GM19351 (cell line): ENCODE measurements at regions not wholly inside any gene's neighbourhood (a gene's known extent, or its start where the extent isn't known, plus 50 kb on each side); places are given as distances from the start of the nearest gene placed in this dataset.
"Not testable (repeated sequence)": the region's sequence is repeated elsewhere in the genome, so short reads cannot be mapped to it uniquely, and the experiment has no call there.

Source experiments
- ATAC-seq: cut with Tn5 transposase; IDR thresholded peaks from one replicate; pipeline ENCODE4 v1.9.1; 2021; ENCODE audit warnings: mild to moderate bottlenecking, moderate library complexity; ENCODE audit not compliant: unreplicated experiment

DNA sequence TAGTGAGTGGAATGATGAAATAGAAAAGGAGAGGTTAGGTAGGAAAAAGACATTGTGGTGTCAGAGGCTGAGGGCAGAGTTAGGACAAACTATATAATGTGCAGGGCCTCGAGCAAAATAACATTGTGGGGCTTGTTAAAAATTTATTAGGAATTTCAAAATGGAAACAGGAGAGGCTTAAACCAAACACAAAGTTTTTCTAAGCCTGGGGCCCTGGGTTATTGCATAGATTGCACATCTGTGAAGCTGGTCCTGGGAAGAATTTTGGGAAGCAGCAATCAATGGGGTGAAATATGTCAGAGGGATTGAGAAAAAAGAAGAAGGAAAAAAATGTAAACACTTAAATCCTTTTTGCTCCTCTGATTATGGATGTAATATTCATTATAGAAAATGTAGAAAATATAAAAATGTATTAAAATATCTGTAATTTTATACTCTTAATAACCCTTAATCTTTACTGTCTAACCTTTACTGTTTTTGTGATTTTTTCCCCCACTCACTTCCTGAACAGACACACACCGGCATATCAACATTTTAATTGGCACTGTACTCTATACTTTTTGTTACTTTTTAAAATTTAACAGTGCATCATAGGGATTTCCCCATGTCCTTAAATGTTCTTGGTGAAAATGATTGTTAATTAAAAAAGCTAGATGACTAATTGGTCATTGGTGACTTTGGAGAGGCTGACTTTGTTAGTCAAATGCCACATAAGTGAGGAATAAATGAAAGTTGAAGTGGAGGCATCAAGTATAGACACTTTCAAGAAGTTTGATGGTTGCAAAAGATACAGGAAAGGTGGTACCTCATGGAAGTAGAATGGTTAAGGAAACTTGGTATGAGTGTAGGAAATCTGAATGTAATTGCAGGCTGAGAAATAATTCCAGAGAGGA lies 183.4 kb downstream of the NFKBIZ start:
- no peak for ATAC-seq

DNA sequence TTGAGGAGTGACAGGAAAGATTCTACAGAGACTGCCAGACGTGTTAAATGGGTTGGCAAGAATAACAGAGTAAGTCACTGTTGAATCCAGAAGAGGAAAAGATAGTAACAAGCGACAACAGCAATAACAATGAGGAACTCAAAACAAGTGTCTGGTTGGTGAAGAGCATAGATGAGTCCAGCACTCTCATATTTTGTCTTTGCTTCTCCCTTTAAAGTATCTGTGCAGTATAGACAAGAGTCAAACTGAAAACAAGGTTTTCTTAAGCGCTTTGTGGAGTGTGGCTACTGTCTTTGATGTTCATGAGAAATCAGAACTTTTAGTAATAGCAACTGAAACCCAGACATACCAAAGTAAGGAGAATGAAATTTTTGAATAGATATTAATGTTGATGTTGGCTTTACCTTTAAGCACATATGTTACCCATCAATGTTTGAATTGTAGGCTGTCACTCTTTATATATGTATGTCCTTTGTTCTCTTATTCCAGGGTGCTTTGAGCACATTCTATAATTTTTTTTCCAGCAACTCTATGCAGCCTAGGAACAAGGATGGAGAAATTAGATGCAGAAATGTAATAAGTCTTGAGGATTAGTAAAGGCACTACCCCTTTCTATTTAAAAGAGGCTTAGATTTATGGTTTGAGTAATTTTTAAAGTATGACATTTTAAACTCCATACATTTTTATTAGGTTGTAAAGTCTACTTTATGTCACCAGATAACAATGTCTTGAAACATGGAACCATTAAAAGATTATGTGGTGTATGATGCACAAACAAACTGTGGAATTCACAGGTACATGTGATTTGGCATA lies 185.5 kb downstream of the NFKBIZ start:
- ATAC-seq, result peak; percentile 49

DNA sequence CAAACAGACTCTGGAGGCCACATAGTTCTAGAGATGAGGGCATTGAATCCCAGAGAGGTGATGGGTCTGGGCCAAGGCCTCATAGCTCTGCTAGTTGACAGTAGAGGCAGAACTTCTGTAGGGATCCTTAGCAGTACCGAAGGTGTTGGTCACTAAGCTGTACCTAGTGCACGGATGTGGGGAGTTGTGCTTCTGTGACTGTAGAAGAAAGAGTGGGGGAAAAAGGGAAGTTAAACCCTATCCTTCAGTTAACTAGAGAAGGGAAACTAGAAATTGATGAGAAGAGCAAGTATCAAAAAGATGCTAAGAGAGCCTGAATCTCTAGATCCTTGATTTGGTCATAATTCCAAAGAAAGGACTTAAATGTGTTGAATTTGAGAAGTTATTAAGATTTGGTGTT lies 186.7 kb downstream of the NFKBIZ start:
- peak; percentile 49 for ATAC-seq

DNA sequence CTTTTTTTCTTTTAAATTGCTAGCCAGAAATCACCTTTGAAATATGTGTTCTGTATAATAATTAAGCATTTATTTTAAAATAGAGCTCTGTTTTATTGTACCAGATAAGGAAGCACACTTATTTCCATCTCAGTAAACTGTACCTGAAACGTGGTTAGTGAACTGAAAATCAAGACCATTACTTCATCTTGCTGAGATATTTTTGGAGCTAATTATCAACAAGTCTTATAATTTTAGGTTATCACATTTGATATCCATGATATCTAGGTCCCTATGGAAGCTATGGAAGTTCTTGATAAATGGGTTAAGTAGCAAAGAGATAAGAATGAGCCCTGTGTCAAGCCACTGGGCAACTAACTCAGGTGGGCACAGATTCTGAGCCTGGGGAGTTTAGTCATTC lies 187.2 kb downstream of the NFKBIZ start:
- no peak for ATAC-seq

DNA sequence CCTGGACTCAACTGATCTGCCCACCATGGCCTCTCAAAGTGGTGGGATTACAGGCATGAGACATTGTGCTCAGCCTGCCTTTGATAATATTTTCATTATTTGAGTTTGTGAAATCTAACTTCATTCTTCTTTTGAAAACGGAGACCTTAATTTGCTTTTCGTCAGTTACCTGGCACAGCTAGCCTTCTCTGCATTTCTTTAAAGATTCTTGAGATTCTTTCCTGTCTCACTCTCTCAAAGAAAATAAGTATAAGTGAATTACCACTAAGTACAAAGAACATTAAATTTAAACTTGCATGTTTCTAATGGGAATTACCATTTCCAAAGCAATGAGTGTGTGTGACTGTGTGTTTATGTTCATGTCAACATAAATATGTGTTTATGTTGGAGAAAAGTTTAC lies 187.9 kb downstream of the NFKBIZ start:
- no peak for ATAC-seq

DNA sequence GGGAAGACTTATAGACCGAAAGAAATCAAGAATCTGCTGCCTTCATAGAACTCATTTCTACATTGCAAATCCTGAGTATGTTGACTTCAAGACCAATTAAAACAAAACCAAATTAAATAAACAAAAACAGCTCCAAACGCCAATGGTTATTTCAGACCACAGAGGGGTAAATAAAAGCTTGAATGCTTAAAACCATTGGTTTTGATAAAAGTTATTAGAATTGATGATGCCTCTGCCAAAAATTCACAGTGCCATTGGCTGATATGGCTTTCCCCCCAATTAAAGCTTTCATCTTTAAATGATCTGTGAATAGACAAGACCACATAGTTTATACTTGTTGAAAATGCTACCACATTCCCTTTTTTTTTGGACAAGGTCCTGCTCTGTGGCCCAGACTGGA lies 188.5 kb downstream of the NFKBIZ start:
- ATAC-seq, result no peak

DNA sequence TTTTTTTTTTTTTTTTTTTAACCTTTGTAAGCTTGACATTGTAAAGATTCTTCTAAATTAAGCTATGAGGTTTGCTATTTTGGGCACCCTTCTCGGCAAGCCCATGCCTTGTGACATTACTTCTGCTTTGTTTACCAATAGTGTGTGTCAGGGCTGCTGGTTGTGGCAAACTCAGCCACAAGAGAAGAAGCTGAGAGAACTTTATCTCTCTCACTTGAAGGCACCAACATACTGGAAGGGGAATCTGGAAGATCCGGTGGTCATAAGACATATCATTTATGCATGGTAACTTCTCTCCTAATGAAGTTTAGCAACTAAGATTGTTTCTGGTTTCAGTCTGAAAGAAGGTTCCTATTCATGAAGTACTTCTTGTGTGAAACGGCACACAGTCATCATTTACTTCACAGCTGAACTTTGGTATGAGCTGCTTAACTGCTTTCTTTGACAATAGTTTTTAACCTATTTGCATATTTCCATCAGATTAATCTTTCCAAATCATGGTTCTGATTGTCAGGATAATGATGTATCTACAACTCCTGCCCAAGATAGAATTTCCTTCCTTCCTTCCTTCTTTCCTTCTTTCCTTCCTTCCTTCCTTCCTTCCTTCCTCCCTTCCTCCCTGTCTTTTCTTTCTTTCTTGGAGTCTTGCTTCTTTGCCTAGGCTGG lies 189.3 kb downstream of the NFKBIZ start:
- peak; percentile 72 for ATAC-seq

DNA sequence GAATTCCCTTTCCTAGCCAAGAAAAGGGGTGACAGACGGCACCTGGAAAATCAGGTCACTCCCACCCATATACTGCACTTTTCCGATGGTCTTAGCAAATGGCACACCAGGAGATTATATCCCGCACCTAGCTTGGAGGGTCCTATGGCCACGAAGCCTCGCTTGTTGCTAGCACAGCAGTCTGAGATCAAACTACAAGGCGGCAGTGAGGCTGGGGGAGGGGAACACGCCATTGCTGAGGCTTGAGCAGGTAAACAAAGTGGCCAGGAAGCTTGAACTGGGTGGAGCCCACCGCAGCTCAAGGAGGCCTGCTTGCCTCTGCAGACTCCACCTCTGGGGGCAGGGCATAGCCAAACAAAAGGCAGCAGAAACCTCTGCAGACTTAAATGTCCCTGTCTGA lies 190.8 kb downstream of the NFKBIZ start:
- not testable (repeated sequence) for ATAC-seq

DNA sequence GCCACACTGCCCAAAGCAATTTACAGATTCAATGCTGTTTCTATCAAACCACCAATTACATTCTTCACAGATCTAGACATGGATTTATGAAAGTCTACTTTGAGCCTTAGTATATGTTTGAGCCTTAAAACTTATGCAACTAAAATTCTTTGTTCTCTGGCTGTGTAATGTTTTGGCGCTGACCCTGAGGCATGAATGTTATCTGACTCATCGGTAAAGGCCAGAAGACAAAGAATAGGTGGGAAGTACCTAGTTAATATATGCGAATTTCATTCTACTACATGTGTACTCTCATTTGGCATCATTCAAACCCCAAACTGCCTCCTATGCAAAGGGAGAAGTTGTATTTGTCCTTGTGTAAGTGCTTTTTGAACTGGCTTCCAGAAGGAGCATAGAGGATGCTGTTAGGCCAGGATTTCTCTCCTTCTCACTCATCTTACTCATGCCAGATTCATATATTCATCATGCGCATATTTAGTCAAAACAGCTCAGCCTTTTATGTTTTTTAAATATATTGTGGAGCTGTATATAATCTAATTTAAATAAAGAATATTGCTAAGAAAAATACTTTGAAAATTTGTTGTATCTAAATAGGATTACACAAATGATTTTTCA lies 204.2 kb downstream of the NFKBIZ start:
- ATAC-seq, result no peak

DNA sequence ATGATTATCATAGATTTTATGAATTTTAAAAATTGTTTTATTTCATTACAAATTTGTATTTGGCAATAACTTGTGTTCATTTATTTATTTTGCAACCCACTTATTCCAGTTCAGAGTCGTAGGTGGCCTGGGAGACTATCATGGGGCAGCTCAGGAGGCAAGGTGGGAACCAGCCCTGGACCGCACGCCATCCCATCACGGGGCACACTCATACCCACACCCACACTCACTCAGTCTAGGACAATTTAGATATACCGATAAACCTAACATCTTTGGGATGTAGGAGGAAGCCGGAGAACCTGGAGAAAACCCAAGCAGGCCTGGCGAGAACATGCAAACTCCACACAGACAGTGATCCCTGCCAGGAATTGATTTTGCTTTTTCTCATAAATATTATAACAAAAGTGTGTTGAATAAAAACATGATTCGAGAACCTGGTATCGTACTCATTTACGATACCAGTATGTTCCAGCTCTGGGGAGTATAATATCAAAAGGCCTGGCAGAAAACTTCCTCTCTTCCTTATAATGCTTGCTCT lies 205.3 kb downstream of the NFKBIZ start:
- no peak for ATAC-seq

DNA sequence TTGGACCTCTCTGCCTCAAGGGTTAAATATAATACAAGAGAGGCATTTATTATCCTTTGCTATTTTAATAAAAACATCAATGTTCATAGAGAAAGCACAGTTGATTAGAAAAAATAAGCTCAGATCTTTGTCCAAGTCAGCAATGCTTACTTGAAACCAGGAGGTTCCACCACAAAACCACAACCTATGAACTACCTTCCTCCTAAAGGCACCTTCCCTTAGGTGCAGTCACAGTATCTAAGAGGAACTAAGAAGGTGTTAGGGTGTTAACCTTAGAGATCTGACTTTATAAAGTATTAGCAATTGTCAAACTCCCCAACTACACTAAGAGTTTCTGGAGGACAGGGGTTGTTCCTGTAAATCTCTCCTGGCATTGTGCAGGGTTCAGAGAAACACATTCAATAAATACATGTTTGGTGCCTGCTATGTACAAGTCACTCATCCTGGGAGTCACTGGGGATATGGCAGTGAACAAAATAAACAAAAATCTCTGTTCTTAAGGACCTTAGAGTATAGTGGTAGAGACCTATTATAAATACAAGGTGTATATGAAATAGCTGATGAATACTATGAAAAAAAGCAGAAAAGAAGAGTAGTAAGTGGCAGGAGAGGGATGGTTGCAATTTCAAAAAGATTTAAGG lies 208.6 kb downstream of the NFKBIZ start:
- ATAC-seq, result peak; percentile 82

DNA sequence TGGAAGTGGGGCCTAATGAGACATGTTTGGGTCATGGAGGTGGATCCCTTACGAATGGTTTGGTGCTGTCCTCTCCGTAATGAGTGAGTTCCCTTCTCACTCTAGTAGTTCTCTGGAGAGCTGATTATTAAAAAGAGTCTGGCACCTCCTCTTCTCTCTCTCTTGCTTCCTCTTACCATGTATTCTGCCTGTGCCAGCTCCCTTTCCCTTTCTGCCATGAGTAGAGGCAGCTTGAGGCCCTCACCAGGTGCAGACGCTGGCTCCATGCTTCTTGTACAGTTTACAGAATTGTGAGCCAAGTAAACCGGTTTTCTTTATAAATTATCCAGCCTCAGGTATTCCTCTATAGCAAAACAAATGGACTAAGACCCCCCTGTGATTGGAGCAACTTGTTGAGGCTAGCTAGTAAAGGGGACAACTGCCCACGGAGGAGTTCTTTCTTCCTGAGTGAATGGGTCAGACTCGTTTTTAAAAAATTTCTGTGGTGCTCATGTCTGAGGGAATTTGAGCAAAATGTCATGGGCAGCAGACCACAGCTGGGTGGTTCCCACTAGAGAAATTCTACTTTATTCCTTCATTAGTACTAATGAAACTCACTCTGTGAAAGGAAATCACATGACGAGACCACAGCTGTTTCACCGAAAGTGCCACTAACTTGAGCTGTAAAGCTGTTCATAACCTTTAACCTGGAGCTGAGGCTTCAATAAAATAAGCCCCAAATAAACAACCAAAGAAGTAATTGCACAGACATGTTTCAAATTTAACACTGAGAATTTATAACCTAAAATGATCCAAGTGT lies 210.0 kb downstream of the NFKBIZ start:
- ATAC-seq, result peak; percentile 66

DNA sequence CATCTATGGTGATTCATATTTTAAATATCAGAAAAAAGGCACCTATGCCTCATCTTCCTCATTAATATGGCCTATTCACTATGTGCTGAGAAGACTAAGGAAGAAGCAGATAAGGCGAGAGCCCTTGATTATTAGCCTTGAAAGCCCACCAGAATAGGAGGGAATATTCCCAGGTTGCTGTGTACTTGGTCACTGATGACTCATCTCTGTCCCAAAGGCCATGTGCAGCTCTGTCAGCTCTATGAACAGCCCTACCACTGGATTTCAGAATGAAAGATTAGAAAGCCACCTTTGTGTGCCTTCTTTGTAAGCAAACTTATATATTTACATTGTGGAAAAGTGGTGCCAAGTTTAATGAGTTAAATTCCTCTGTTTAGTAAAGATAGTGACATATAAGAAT lies 211.5 kb downstream of the NFKBIZ start:
- ATAC-seq, result peak; percentile 23

DNA sequence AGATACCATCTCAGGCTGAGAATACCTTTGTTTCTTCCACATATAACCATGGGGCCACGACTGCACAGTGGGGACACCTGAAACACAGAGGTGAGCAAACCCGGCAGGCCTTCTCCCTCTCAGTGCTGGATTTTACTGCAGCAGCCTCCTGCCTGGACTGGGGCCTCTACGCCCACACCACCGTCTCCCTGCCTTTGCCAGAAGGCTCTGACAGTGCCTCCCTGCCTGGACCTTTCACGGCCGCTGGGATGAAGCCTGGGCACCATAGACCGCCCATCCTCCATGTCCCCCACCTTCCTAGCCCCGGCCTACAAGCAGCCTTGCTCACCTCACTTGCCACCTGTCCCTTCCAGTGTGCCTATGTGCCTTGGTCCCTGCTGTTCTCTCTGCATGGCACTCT lies 214.3 kb downstream of the NFKBIZ start:
- ATAC-seq, result no peak

DNA sequence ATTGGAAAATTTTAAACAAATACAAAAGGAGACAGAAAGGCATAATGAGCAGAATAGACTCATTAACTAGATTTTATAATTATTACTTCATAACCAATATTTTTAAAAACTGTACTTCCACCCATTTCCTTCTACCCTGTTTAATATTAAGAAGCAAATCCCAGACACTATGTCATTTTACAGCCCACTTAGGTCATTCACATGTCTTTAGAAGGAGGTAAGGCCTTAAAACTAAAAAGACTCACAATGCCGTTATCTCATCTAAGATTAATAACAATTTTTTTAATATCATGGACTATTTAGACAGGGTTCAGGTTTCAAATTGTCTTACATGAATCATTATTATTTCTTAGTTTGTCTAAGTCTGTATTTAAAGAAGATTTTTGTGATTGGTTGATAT lies 217.2 kb downstream of the NFKBIZ start:
- ATAC-seq, result no peak

DNA sequence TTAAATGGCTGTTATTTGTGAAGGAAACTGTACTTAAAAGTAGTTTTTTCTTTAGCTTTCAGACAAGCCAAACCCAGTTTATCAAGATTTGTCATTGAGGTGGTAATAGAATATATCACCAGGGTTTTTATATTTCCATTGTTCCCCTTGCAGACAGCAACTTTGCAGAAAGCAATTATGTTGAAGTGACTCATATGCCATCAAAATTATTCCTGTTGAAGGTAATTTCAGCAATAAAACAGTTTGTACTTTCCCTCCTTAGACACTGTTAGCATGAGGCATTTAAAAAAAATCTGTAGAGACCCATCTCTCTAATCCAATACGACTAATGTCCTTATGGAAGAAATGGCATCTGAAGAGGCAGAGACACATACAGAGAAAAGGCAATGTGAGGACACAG lies 219.0 kb downstream of the NFKBIZ start:
- ATAC-seq, result no peak

DNA sequence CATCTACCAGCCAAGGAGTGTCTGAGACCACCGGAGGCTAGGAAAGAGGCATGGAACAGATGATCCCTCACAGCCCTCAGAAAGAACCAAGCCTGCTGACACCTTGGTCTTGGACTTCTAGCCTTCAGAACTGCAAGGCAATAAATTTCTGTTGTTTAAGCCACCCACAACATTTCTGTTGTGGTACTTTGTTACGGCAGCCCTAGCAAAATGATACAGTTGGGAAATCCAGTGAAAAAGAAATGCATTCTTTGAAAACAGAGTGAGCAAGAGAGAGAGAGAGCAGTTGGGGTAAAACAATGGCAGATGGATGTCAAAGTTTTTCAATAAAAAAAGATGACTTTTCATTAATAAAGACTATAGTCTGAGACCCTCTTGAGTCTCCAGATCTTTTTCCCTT lies 219.4 kb downstream of the NFKBIZ start:
- ATAC-seq, result no peak

DNA sequence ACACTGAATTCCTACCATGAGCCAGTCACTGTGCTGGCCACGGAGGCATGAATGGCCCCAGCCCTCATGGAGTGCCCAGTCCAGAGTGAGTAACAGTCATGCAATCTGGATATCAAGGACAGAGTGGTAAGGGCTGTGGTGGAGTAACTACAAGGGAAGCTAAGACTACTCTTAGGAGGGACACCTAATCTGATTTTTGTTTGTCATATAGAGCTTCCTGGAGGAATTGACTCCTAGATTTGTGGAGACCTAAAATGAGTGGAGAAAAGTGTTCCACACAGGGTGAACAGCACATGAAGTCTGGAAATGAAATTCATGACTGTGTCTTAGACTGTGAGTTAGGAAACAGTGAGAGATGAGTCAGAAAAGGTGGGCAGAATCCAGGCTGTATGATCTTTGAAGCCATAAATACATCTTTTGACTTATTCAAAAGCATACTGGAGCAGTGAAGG lies 219.9 kb downstream of the NFKBIZ start:
- ATAC-seq, result no peak

DNA sequence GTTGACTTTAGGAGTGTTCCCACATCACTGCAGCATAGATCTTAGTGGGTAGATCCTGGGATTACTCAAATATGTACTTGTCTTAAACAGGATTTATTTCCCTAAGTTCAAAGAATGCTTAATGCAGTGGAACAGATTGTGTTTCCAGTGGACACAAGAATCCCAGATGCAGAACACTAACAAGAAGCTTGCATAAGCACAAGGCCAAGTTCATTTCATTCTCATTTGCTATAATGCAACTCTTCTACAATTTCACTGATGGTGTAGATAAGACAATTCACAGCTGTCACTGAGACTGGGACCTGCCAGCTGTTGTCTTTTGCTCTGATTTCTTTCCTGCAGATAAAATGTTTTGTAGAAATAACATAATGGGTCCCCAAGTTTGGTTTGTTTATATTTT lies 225.6 kb downstream of the NFKBIZ start:
- ATAC-seq, result no peak
